GM13977 (cell line): ENCODE measurements at regions not wholly inside any gene's neighbourhood (a gene's known extent, or its start where the extent isn't known, plus 50 kb on each side); places are given as distances from the start of the nearest gene placed in this dataset.

Experiments
- DNase-seq: peaks from one replicate; pipeline ENCODE4 v3.0.0; 2012; ENCODE audit warnings: low spot score
- in situ Hi-C: fragments of 300-500 bp; cut with MboI; formaldehyde crosslinking; loops from one replicate; pipeline ENCODE4 v1.12.0; 2022; ENCODE audit warnings: low sequenced_read_pairs, low pct_unique_long_range_greater_than_20kb, mixed read lengths, inconsistent platforms; ENCODE audit not compliant: unreplicated experiment
- TF ChIP-seq, protein P1 (sequence below): IDR thresholded peaks from 2 replicates; pipeline ENCODE4 v1.5.1; 2012; ENCODE audit warnings: mild to moderate bottlenecking, control low read depth; ENCODE audit not compliant: insufficient read depth; ENCODE audit errors: extremely low read depth, missing control alignments

DNA sequence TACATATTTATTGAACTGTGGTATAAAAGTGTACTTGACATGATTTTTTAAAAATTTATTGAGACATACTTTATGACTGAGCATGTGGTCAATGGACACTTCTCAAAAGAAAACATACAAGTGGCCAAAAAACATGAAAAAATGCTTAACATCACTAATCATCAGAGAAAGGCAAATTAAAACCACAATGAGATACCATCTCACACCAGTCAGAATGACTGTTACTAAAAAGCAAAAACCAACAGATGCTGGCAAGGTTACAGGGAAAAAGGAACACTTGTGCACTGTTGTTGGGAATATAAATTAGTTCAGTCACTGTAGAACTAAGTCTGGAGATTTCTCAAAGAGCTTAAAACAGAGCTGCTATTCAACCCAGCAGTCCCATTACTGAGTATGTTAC lies 1177.6 kb downstream of the GALC start:
- in situ Hi-C loops = no loop called here
- DNase-seq = no peak
- TF ChIP-seq, protein P1, sequence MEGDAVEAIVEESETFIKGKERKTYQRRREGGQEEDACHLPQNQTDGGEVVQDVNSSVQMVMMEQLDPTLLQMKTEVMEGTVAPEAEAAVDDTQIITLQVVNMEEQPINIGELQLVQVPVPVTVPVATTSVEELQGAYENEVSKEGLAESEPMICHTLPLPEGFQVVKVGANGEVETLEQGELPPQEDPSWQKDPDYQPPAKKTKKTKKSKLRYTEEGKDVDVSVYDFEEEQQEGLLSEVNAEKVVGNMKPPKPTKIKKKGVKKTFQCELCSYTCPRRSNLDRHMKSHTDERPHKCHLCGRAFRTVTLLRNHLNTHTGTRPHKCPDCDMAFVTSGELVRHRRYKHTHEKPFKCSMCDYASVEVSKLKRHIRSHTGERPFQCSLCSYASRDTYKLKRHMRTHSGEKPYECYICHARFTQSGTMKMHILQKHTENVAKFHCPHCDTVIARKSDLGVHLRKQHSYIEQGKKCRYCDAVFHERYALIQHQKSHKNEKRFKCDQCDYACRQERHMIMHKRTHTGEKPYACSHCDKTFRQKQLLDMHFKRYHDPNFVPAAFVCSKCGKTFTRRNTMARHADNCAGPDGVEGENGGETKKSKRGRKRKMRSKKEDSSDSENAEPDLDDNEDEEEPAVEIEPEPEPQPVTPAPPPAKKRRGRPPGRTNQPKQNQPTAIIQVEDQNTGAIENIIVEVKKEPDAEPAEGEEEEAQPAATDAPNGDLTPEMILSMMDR = no peak

DNA sequence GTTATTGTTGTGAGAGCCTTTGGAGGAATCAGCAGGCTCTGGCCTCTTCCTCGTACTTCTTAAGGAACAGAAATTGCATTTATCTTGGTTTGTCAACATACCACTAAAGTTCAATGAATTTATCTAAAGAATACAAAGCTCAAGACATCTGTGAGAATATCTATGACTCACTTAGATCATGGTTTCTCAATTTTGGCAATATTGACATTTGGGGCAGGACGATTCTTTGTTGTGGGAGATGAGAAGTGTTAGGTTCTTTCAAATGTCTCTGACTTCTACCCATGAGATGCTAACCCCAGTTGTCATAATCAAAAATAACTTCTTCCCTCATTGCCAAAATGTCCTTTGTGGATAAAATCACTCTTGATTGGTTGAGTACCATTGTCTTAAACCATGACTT lies 1190.3 kb downstream of the GALC start:
- TF ChIP-seq, protein P1 = no peak
- DNase-seq = no peak
- in situ Hi-C loops = no loop called here

DNA sequence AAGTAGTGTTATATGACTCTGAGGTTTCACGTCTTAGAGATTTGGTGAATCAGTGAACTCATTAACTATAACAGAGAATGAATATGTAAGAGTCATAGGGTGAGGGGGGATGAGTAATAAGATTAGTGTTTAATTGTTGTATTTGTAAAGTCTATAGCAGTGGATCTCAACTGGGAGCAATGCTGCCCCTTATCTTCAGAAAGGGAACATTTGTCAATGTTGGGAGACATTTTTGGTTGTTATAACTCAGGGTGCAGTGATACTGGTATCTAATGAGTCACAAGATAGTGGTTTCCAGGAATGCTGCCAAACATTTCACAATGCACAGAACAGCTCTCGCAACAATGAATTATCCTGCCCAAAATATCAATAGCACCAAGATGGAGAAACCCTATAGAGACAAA lies 1193.7 kb downstream of the GALC start:
- TF ChIP-seq, protein P1 = no peak
- in situ Hi-C loops = no loop called here
- no peak for DNase-seq

DNA sequence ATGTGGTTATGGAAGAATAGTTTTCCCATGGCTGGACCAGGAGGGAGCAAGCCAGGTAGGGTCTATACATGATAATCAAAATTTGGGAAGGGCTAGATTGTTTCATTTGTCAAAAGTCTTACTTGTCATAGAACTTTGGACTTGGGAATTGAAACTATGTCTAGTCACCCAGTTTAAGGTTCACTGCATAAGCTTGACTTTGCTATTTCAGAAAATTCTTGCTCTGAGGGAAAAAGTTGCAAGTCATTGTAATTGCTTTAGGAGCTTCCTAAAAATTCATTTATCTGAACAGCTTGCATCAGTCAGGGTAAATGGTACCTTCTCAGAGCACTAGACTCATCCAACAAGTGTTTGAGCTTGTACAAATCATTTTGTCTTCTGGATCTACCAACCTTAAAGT lies 1194.7 kb downstream of the GALC start:
- TF ChIP-seq, protein P1 = no peak
- in situ Hi-C loops = no loop called here
- no peak for DNase-seq

DNA sequence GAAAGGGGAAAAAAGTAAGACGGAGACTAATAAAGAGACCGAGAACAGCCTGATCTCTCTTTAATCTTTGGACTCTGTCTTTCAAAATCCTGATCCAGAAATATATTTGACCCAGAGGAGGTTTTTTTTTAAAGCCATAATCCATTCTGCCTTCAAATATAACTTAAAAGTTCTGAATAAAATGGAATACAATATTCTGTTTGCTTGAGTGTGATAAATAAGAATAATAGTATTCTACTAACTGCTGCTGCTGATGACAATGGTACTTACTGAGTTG lies 1196.0 kb downstream of the GALC start:
- no peak for DNase-seq
- TF ChIP-seq, protein P1 = no peak
- in situ Hi-C loops = no loop called here

DNA sequence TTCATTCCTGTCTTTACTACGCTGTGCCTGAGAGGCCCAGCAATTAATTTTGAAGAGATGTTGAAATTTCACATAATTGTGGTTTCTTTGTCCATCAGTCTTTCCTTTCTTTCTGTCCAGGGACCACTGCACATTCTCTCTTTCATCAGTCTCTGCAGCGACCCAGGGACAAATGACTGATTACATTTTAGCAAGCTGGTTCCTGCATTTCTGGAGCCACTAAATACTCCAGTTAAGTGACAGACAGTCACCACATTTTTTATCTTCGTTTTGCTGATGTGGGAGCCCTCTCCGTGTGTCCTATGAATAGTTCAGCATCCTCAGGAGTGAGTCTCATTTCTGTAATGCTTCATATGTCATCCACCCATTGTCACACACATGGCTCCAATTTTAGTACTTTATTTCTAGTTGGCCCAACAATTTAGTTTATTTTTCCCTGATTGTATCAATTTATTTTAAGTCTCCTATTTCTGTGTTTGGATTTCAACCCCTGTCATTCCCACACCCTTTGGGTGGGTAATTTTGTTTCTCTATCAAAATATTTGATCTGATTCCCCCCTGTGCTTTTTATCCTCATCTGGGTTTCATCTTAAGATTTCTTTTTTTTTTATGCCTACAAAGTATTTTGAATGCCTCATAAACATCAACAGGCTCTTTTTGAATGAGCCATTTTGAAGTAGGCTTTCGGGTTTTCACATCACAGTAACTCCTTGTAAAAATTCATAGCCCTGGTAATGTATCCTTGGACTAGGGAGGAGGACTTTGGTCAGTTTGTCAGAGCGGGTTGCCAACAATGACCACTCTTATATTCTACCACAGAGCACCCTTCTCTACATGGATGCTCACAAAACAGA lies 1196.5 kb downstream of the GALC start:
- DNase-seq = no peak
- TF ChIP-seq, protein P1 = no peak
- in situ Hi-C loops = no loop called here

DNA sequence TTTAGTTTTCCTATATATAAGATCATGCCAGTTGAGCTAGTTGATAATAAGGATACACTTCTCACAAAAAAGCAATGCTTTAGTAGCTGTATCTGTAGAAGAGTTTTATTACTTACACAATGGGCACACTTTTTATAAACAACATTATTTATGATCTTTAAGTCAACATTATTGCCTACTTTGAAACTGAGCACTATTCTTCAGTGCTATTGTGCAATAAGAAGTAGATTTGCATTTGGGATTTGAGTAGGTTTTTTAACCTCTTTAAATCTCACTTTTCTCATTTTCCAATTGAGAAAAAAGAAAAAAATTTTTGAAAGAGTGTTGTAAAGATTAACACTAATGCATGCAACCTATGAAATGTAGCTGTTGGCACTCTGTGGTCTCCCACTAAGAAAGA lies 1198.3 kb downstream of the GALC start:
- in situ Hi-C loops = no loop called here
- TF ChIP-seq, protein P1 = no peak
- DNase-seq = no peak
